ENCODE measurements at regions not wholly inside any gene's neighbourhood (a gene's known extent, or its start where the extent isn't known, plus 50 kb on each side); places are given as distances from the start of the nearest gene placed in this dataset.

DNA sequence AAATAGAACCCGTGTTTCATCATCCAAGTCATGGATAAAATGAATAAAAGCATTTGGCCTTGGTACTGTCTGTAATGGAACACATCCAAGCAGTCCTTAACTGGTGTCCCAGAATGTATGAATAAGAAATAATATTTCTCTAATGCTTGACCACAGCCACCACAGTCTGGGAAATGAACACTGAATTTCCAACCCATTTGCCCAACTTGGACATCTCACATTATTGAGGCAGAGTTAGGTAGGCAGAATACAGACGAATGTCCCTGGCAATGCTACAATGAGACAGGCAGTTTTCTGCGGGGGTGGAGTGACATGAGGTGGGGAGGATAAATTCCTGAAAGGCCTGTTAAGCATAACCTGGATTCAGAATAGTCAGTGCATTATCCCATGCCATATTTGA is 245.7 kb downstream of the ZIC1 start:
- no peak for TF ChIP-seq POLR2A (IDR thresholded peaks at IDR 0.05)
- TF ChIP-seq, protein P1, sequence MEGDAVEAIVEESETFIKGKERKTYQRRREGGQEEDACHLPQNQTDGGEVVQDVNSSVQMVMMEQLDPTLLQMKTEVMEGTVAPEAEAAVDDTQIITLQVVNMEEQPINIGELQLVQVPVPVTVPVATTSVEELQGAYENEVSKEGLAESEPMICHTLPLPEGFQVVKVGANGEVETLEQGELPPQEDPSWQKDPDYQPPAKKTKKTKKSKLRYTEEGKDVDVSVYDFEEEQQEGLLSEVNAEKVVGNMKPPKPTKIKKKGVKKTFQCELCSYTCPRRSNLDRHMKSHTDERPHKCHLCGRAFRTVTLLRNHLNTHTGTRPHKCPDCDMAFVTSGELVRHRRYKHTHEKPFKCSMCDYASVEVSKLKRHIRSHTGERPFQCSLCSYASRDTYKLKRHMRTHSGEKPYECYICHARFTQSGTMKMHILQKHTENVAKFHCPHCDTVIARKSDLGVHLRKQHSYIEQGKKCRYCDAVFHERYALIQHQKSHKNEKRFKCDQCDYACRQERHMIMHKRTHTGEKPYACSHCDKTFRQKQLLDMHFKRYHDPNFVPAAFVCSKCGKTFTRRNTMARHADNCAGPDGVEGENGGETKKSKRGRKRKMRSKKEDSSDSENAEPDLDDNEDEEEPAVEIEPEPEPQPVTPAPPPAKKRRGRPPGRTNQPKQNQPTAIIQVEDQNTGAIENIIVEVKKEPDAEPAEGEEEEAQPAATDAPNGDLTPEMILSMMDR (IDR thresholded peaks at IDR 0.05), result no peak
